Mesenchymal stem cell (in vitro differentiated cells and primary cell): ENCODE measurements at regions not wholly inside any gene's neighbourhood (a gene's known extent, or its start where the extent isn't known, plus 50 kb on each side); places are given as distances from the start of the nearest gene placed in this dataset.
"Not testable (repeated sequence)": the region's sequence is repeated elsewhere in the genome, so short reads cannot be mapped to it uniquely, and the experiment has no call there.

Experiments
- DNase-seq: peaks from one replicate; pipeline ENCODE4 v3.0.0-alpha.2; 2013
- H2AFZ ChIP-seq: one replicate; pipeline ENCODE4 v1.6.1; 2013; ENCODE audit warnings: low read depth, mild to moderate bottlenecking, control low read depth, inconsistent platforms, low read length, moderate library complexity
- H2AK5ac ChIP-seq: 2 replicates; pipeline ENCODE4 v1.6.1; 2013; ENCODE audit warnings: low read length, moderate library complexity, mild to moderate bottlenecking, inconsistent platforms; ENCODE audit not compliant: severe bottlenecking
- H2BK120ac ChIP-seq: one replicate; pipeline ENCODE4 v1.6.1; 2013; ENCODE audit warnings: low read depth, mild to moderate bottlenecking, inconsistent platforms, low read length, moderate library complexity
- H2BK12ac ChIP-seq, 2 experiments: one replicate each; pipeline ENCODE4 v1.6.1; 2013; ENCODE audit warnings: inconsistent platforms in 2 of 2, low read length in 2 of 2, mild to moderate bottlenecking in 2 of 2, moderate library complexity in 2 of 2, control low read depth in 1 of 2
- H2BK15ac ChIP-seq: one replicate; pipeline ENCODE4 v1.6.1; 2013; ENCODE audit warnings: mild to moderate bottlenecking, low read depth, inconsistent platforms; ENCODE audit not compliant: poor library complexity, severe bottlenecking
- H2BK5ac ChIP-seq: 2 replicates; pipeline ENCODE4 v1.6.1; 2013; ENCODE audit warnings: low read depth, mild to moderate bottlenecking, low read length, control low read depth, inconsistent platforms; ENCODE audit not compliant: poor library complexity, severe bottlenecking
- H3K14ac ChIP-seq, 2 experiments: one replicate each; pipeline ENCODE4 v1.6.1; 2013; ENCODE audit warnings: inconsistent platforms in 2 of 2, low read length in 2 of 2, control low read depth in 1 of 2, mild to moderate bottlenecking in 1 of 2, moderate library complexity in 1 of 2
- H3K18ac ChIP-seq, 2 experiments: one replicate each; pipeline ENCODE4 v1.6.1; 2013; ENCODE audit warnings: inconsistent platforms in 2 of 2, low read length in 2 of 2, control low read depth in 1 of 2, low read depth in 1 of 2, mild to moderate bottlenecking in 1 of 2
- H3K23ac ChIP-seq, 2 experiments: one replicate each; pipeline ENCODE4 v1.6.1; 2013; ENCODE audit warnings: inconsistent platforms in 2 of 2, low read length in 2 of 2, mild to moderate bottlenecking in 2 of 2, moderate library complexity in 2 of 2, control low read depth in 1 of 2
- H3K27ac ChIP-seq: 2 replicates; pipeline ENCODE4 v1.5.1; 2013; ENCODE audit warnings: mild to moderate bottlenecking, moderate library complexity, low read length, control low read depth, inconsistent platforms; ENCODE audit not compliant: poor library complexity, severe bottlenecking
- H3K27me3 ChIP-seq, 2 experiments: 2 replicates each; pipeline versions ENCODE4 v1.6.1 to v1.7.0; 2013; ENCODE audit warnings: low read length in 2 of 2, mild to moderate bottlenecking in 2 of 2, moderate library complexity in 2 of 2, control low read depth in 1 of 2, inconsistent platforms in 1 of 2; ENCODE audit not compliant: control insufficient read depth in 1 of 2, insufficient read depth in 1 of 2
- H3K36me3 ChIP-seq, 2 experiments: 2 replicates each; pipeline versions ENCODE4 v1.6.1 to v1.7.0; 2013; ENCODE audit warnings: low read length in 2 of 2, control low read depth in 1 of 2, inconsistent platforms in 1 of 2, low read depth in 1 of 2, mild to moderate bottlenecking in 1 of 2; ENCODE audit not compliant: insufficient read depth in 2 of 2, control insufficient read depth in 1 of 2
- H3K4ac ChIP-seq, 2 experiments: one replicate each; pipeline ENCODE4 v1.6.1; 2013; ENCODE audit warnings: inconsistent platforms in 2 of 2, low read length in 2 of 2, mild to moderate bottlenecking in 2 of 2, moderate library complexity in 2 of 2, control low read depth in 1 of 2, low read depth in 1 of 2
- H3K4me1 ChIP-seq: 2 replicates; pipeline ENCODE4 v1.6.1; 2013; ENCODE audit warnings: low read depth, low read length, control low read depth; ENCODE audit not compliant: control insufficient read depth, insufficient read depth
- H3K4me2 ChIP-seq: 2 replicates; pipeline ENCODE4 v1.6.1; 2013; ENCODE audit warnings: low read length, mild to moderate bottlenecking, inconsistent platforms; ENCODE audit not compliant: poor library complexity, severe bottlenecking
- H3K4me3 ChIP-seq, 2 experiments: 2 replicates each; pipeline versions ENCODE4 v1.5.1 to v1.7.0; 2013; ENCODE audit warnings: low read length in 2 of 2, mild to moderate bottlenecking in 2 of 2, control low read depth in 1 of 2, low read depth in 1 of 2; ENCODE audit not compliant: insufficient read depth in 1 of 2
- H3K79me1 ChIP-seq: replicated peaks from 2 replicates; pipeline ENCODE4 v1.6.1; 2013; ENCODE audit warnings: mild to moderate bottlenecking, control low read depth, low read length, inconsistent platforms; ENCODE audit not compliant: poor library complexity, severe bottlenecking
- H3K9ac ChIP-seq: 2 replicates; pipeline ENCODE4 v1.7.0; 2013; ENCODE audit warnings: mild to moderate bottlenecking, low read length, moderate library complexity
- H3K9me3 ChIP-seq: 2 replicates; pipeline ENCODE4 v1.7.0; 2013; ENCODE audit warnings: mild to moderate bottlenecking, low read length; ENCODE audit not compliant: control insufficient read depth
- H4K8ac ChIP-seq: one replicate; pipeline ENCODE4 v1.6.1; 2013; ENCODE audit warnings: inconsistent platforms, mild to moderate bottlenecking, low read length, moderate library complexity
- H4K91ac ChIP-seq: one replicate; pipeline ENCODE4 v1.6.1; 2013; ENCODE audit warnings: mild to moderate bottlenecking, low read length, inconsistent platforms
- WGBS: methylation state at CpG from one replicate; pipeline ENCODE4 v1.1.7; 2013; ENCODE audit warnings: mixed read lengths; 5-methylcytosine and 5-hydroxymethylcytosine counted together

DNA sequence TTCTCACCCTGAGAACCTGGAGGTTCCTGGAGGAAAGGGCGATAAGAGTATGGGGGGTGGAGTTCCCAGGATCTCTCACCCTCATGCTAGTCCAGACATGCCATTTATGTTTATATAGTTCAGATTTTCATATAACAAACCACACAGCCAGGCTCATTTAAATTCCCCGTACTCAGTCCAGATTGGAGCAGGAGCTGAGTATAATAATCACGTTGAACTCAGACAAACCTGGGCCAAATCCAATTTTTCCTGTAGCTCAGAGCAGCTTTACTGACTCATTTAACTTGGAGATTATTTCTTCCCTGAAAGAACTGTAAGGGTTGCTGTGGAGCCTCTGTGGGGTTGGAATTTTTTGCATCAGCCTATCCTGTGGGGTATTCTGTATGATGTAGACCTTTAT lies 660.8 kb downstream of the TMEM121 start:
- Histone ChIP-seq H2AK5ac (no peak overlapping the region), H3K4me1 (no peaks in the 10 kb centered on the region), H3K9ac (no peak overlapping the region), H2BK5ac (no peak overlapping the region), H2BK15ac (no peak overlapping the region), H3K36me3 (no peaks in the 10 kb centered on the region), H2BK12ac (no peak overlapping the region), H3K79me1 (no peaks in the 10 kb centered on the region), H3K18ac (no peak overlapping the region), H3K14ac (no peak overlapping the region), H3K9me3 (no peaks in the 10 kb centered on the region), H4K91ac (no peak overlapping the region), H3K27me3 (no peaks in the 10 kb centered on the region), H3K4me3 (no peak overlapping the region), H3K4me2 (no peak overlapping the region), H4K8ac (no peak overlapping the region), H2BK120ac (no peak overlapping the region), H3K4ac (no peak overlapping the region), H3K27ac (no peak overlapping the region), H3K23ac (no peak overlapping the region), H2AFZ (no peak overlapping the region)
- WGBS = 51% methylated on average over 2 of the region's 3 CpGs
- no peak for DNase-seq

- not testable (repeated sequence) for H2AFZ ChIP-seq, H4K8ac ChIP-seq, H3K14ac ChIP-seq, H4K91ac ChIP-seq, H3K4me1 ChIP-seq, H3K4ac ChIP-seq, H2AK5ac ChIP-seq, H2BK12ac ChIP-seq, H3K4me2 ChIP-seq, H3K27me3 ChIP-seq, H3K18ac ChIP-seq, DNase-seq, H3K36me3 ChIP-seq, H3K23ac ChIP-seq, H3K4me3 ChIP-seq, H3K79me1 ChIP-seq, H2BK5ac ChIP-seq, H2BK15ac ChIP-seq, H3K9me3 ChIP-seq, H3K9ac ChIP-seq, H2BK120ac ChIP-seq, H3K27ac ChIP-seq
Observed at GRCh38 chr14:106192701-106193100, 666.3 kb downstream of the TMEM121 start.

GRCh38 chr14:106196459-106196858 lies 670.1 kb downstream of the TMEM121 start:
- not testable (repeated sequence) for H3K9ac ChIP-seq, H2BK15ac ChIP-seq, H4K8ac ChIP-seq, H3K79me1 ChIP-seq, H3K27me3 ChIP-seq, H3K4me3 ChIP-seq, H3K18ac ChIP-seq, H2AK5ac ChIP-seq, H3K36me3 ChIP-seq, H3K4me2 ChIP-seq, H2BK5ac ChIP-seq, H4K91ac ChIP-seq, H3K4ac ChIP-seq, DNase-seq, H3K9me3 ChIP-seq, H2BK120ac ChIP-seq, H3K23ac ChIP-seq, H3K14ac ChIP-seq, H3K4me1 ChIP-seq, H3K27ac ChIP-seq, H2AFZ ChIP-seq, H2BK12ac ChIP-seq
- WGBS = 74% methylated on average over 7 of the region's 7 CpGs

DNA sequence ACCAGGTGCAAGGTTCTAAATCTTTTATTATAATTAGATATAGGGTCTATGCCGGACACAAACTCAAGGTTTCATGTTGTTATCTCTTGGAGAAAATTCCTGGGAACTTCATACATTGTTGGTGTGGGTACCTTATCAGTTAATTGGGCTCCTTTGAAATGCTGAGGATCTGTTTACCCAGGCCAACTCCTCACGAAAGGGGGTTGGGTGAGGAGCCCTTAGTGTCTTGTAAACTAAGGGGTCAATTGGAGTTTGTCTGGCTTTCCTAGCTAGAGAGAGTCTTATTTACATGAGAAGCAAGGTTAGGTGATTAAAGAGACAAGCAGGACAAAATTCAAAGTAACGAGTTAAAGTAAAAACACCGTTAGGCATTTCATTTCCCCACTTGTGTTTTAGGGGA lies 670.9 kb downstream of the TMEM121 start:
- H2AK5ac ChIP-seq, H3K4me2 ChIP-seq, H2BK120ac ChIP-seq, H3K23ac ChIP-seq, H3K36me3 ChIP-seq, H4K8ac ChIP-seq, H2AFZ ChIP-seq, H2BK5ac ChIP-seq, H3K4me1 ChIP-seq, H3K18ac ChIP-seq, H3K9ac ChIP-seq, H4K91ac ChIP-seq, H3K9me3 ChIP-seq, H3K27me3 ChIP-seq, H3K4me3 ChIP-seq, H2BK15ac ChIP-seq, H3K27ac ChIP-seq, DNase-seq, H3K14ac ChIP-seq, H3K4ac ChIP-seq, H2BK12ac ChIP-seq, H3K79me1 ChIP-seq: not testable (repeated sequence)
- 83% methylated on average over 4 of the region's 4 CpGs for WGBS
